ENCODE measurements at regions not wholly inside any gene's neighbourhood (a gene's known extent, or its start where the extent isn't known, plus 50 kb on each side); places are given as distances from the start of the nearest gene placed in this dataset.

DNA sequence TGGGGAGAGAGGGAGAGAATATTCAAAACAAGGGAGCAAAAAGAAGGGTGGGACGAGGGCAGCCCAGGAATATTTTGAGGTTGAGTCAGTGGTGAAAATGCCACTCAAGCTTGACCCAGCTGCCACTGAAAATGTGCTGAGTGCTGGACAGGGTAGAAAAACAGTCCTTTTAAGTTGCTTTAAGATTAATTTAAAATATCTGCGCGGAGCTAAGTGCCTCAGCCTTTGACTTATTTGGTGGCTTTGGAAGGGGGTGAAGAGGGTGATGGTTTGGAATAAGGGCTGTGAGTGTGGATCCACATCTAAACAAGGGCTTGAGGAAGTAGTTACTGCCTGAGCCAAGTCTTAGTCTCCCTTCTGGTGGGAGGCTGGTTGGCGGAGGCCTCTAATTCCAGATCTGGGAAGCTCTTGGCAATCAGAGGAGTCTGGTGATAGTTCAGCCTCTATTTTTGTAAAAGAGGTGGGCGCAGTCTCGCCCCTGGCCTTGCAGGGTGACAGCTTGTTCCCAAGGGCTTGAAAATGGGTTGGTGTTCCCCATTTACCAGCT, 280.8 kb upstream of the ROPN1 start:
- no peak overlapping the region for H3K4me2 ChIP-seq (ENCODE audit: low read depth, low read length)
- 45% methylated on average over 4 of the region's 6 CpGs for WGBS (ENCODE audit: low lambda C conversion rate)
- in situ Hi-C loops (cut with HindIII; ENCODE audit: extremely low pct_ligation_motif_present, low pct_unique_long_range_greater_than_20kb) = loop anchor here (25.0 kb wide), 1 partner anchor 260 kb away; no protein-coding TSS in a partner anchor
- ChIA-PET POLR2A (no interaction called here), CTCF (ENCODE audit: low intra/inter-chr PET ratio, low total read pairs) (no interaction called here)
- H3K4me1 ChIP-seq (ENCODE audit: insufficient read depth, low read length) = no peaks in the 10 kb centered on the region
- no peaks in the 10 kb centered on the region for H3K36me3 ChIP-seq (replicated peaks in 1 of 2; ENCODE audit: control insufficient read depth in 1 of 2, insufficient read depth in 2 of 2, low read length in 2 of 2)
- no peak overlapping the region for H3K9ac ChIP-seq (ENCODE audit: insufficient read depth, low read depth, low read length)
- FAIRE-seq (no peak), DNase-seq (ENCODE audit: low spot score) (no peak), ATAC-seq (no peak)
- intact Hi-C loops (cut with micrococcal nuclease; ENCODE audit: unreplicated experiment) = no loop called here
- BruUV-seq (replicated peaks) = no TSS peak
- no peak overlapping the region for H3K4me3 ChIP-seq (replicated peaks in 1 of 3; ENCODE audit: insufficient read depth in 1 of 3, low read depth in 2 of 3, low read length in 3 of 3)
- H4K20me1 ChIP-seq (ENCODE audit: insufficient read depth, low read length) = no peaks in the 10 kb centered on the region
- H2AFZ ChIP-seq (ENCODE audit: low read length) = no peak overlapping the region
- 0 out of 5 replicates have a peak, but pooled peaks cover 0 to 3% of the 10 kb centered on the region in 2 experiments for H3K27me3 ChIP-seq (ENCODE audit: control insufficient read depth in 1 of 2, insufficient read depth in 2 of 2, low read length in 2 of 2)
- no peaks in the 10 kb centered on the region for H3K9me3 ChIP-seq (ENCODE audit: low read length)
- no peaks in the 10 kb centered on the region for H3K79me2 ChIP-seq (ENCODE audit: insufficient read depth, low read length)
- H3K27ac ChIP-seq (ENCODE audit: extremely low read length, insufficient read depth, low read length) = no peak overlapping the region
- TF ChIP-seq HOXA7 (CRISPR knock-in tag; IDR thresholded peaks at IDR 0.05) (no peak), SNRNP70 (IDR thresholded peaks at IDR 0.05; ENCODE audit: low read depth, low read length) (no peak), XBP1 (CRISPR knock-in tag; IDR thresholded peaks at IDR 0.05) (no peak), PCBP2 (optimal IDR thresholded peaks at IDR 0.05; ENCODE audit: low read depth, low read length, poor library complexity, severe bottlenecking) (no peak), RORA (CRISPR knock-in tag; IDR thresholded peaks at IDR 0.05) (no peak), ZNF839 (CRISPR knock-in tag; IDR thresholded peaks at IDR 0.05; ENCODE audit: borderline replicate concordance) (no peak), MBNL3 (CRISPR knock-in tag; conservative IDR thresholded peaks at IDR 0.05) (no peak), HMGXB3 (CRISPR knock-in tag; IDR thresholded peaks at IDR 0.05; ENCODE audit: borderline replicate concordance) (no peak), HOXD1 (CRISPR knock-in tag; IDR thresholded peaks at IDR 0.05) (no peak)

Data from HepG2 (cell line).